ENCODE measurements at regions not wholly inside any gene's neighbourhood (a gene's known extent, or its start where the extent isn't known, plus 50 kb on each side); places are given as distances from the start of the nearest gene placed in this dataset.

GRCh38 chr2:167336213-167336612 lies 447.9 kb downstream of the XIRP2 start:
- ChIA-PET POLR2A (no interaction called here), CTCF (no interaction called here)
- no peak for TF ChIP-seq TARDBP (IDR thresholded peaks at IDR 0.05)
- no peak for TF ChIP-seq FOXK2 (IDR thresholded peaks at IDR 0.05)
- TF ChIP-seq ELF4 (IDR thresholded peaks at IDR 0.05), result no peak
- no peak for TF ChIP-seq L3MBTL2 (conservative IDR thresholded peaks at IDR 0.05)
- no peak for TF ChIP-seq HDGF (IDR thresholded peaks at IDR 0.05; ENCODE audit: borderline replicate concordance)
- TF ChIP-seq ZNF384 (IDR thresholded peaks at IDR 0.05), result no peak
- no peak for TF ChIP-seq BHLHE40 (IDR thresholded peaks at IDR 0.05; ENCODE audit: borderline replicate concordance)
- no peak for TF ChIP-seq ARNT (IDR thresholded peaks at IDR 0.05)
- TF ChIP-seq SP1 (IDR thresholded peaks at IDR 0.05), result no peak
- no peak for TF ChIP-seq PKNOX1 (IDR thresholded peaks at IDR 0.05)
- no peak for TF ChIP-seq SUZ12 (IDR thresholded peaks at IDR 0.05)
- no peak for DNase-seq (ENCODE audit: extremely low spot score)

GRCh38 chr2:167335541-167335992 lies 447.3 kb downstream of the XIRP2 start:
- no peak for DNase-seq (ENCODE audit: extremely low spot score)
- no peak for TF ChIP-seq FOXM1 (IDR thresholded peaks at IDR 0.05; ENCODE audit: borderline replicate concordance)
- TF ChIP-seq CTBP1 (IDR thresholded peaks at IDR 0.05; ENCODE audit: borderline replicate concordance), result no peak
- TF ChIP-seq LEF1 (IDR thresholded peaks at IDR 0.05; ENCODE audit: borderline replicate concordance), result no peak
- no peak for TF ChIP-seq BHLHE40 (IDR thresholded peaks at IDR 0.05; ENCODE audit: borderline replicate concordance)
- TF ChIP-seq SP1 (IDR thresholded peaks at IDR 0.05), result no peak
- no peak for TF ChIP-seq SUZ12 (IDR thresholded peaks at IDR 0.05)
- TF ChIP-seq ELF4 (IDR thresholded peaks at IDR 0.05), result no peak
- no peak for TF ChIP-seq NFRKB (IDR thresholded peaks at IDR 0.05)
- no peak for TF ChIP-seq ZNF384 (IDR thresholded peaks at IDR 0.05)
- TF ChIP-seq PKNOX1 (IDR thresholded peaks at IDR 0.05), result no peak
- no peak for TF ChIP-seq FOXA1 (IDR thresholded peaks at IDR 0.05)
- TF ChIP-seq ARNT (IDR thresholded peaks at IDR 0.05), result no peak
- TF ChIP-seq FOXK2 (IDR thresholded peaks at IDR 0.05), result no peak
- TF ChIP-seq L3MBTL2 (conservative IDR thresholded peaks at IDR 0.05), result no peak
- no peak for TF ChIP-seq HDGF (IDR thresholded peaks at IDR 0.05; ENCODE audit: borderline replicate concordance)
- no peak for TF ChIP-seq TARDBP (IDR thresholded peaks at IDR 0.05)
- ChIA-PET POLR2A (no interaction called here), CTCF (no interaction called here)

- POLR2A ChIA-PET, result no interaction called here
- CTCF ChIA-PET, result no interaction called here
- TF ChIP-seq FOXK2 (IDR thresholded peaks at IDR 0.05) (no peak), ZNF384 (IDR thresholded peaks at IDR 0.05) (no peak), ARNT (IDR thresholded peaks at IDR 0.05) (no peak), SUZ12 (IDR thresholded peaks at IDR 0.05) (no peak), CTBP1 (IDR thresholded peaks at IDR 0.05; ENCODE audit: borderline replicate concordance) (no peak), SP1 (IDR thresholded peaks at IDR 0.05) (no peak), FOXM1 (IDR thresholded peaks at IDR 0.05; ENCODE audit: borderline replicate concordance) (no peak), FOXA1 (IDR thresholded peaks at IDR 0.05) (no peak), TARDBP (IDR thresholded peaks at IDR 0.05) (no peak), NFRKB (IDR thresholded peaks at IDR 0.05) (no peak), HDGF (IDR thresholded peaks at IDR 0.05; ENCODE audit: borderline replicate concordance) (no peak), ELF4 (IDR thresholded peaks at IDR 0.05) (no peak), L3MBTL2 (conservative IDR thresholded peaks at IDR 0.05) (no peak), BHLHE40 (IDR thresholded peaks at IDR 0.05; ENCODE audit: borderline replicate concordance) (no peak), PKNOX1 (IDR thresholded peaks at IDR 0.05) (no peak), LEF1 (IDR thresholded peaks at IDR 0.05; ENCODE audit: borderline replicate concordance) (no peak)
Measured at GRCh38 chr2:167334146-167334742, 446.0 kb downstream of the XIRP2 start.

GRCh38 chr2:167333245-167333644 lies 445.0 kb downstream of the XIRP2 start:
- no peak for TF ChIP-seq HDGF (IDR thresholded peaks at IDR 0.05; ENCODE audit: borderline replicate concordance)
- TF ChIP-seq TARDBP (IDR thresholded peaks at IDR 0.05), result no peak
- no peak for TF ChIP-seq PKNOX1 (IDR thresholded peaks at IDR 0.05)
- TF ChIP-seq CTBP1 (IDR thresholded peaks at IDR 0.05; ENCODE audit: borderline replicate concordance), result no peak
- no peak for TF ChIP-seq BHLHE40 (IDR thresholded peaks at IDR 0.05; ENCODE audit: borderline replicate concordance)
- TF ChIP-seq ARNT (IDR thresholded peaks at IDR 0.05), result no peak
- TF ChIP-seq SP1 (IDR thresholded peaks at IDR 0.05), result no peak
- no peak for TF ChIP-seq ZNF384 (IDR thresholded peaks at IDR 0.05)
- ChIA-PET POLR2A (no interaction called here), CTCF (interaction anchor here (0.7 kb wide), 1 partner anchor 345 kb away, joined by 3 read pairs; no protein-coding TSS in a partner anchor)
- DNase-seq (ENCODE audit: extremely low spot score), result peak; percentile 16

More at GRCh38 chr2:167334146-167334742, 446.0 kb downstream of the XIRP2 start:
- DNase-seq (ENCODE audit: extremely low spot score), result no peak

GRCh38 chr2:167332358-167332757 lies 444.1 kb downstream of the XIRP2 start:
- ChIA-PET CTCF (interaction anchor here (0.5 kb wide), 1 partner anchor 47 kb away, joined by 3 read pairs; no protein-coding TSS in a partner anchor), POLR2A (no interaction called here)
- no peak for DNase-seq (ENCODE audit: extremely low spot score)
- TF ChIP-seq FOXM1 (IDR thresholded peaks at IDR 0.05; ENCODE audit: borderline replicate concordance) (no peak), NFRKB (IDR thresholded peaks at IDR 0.05) (no peak), SUZ12 (IDR thresholded peaks at IDR 0.05) (no peak), TARDBP (IDR thresholded peaks at IDR 0.05) (no peak), SP1 (IDR thresholded peaks at IDR 0.05) (no peak), FOXK2 (IDR thresholded peaks at IDR 0.05) (no peak), FOXA1 (IDR thresholded peaks at IDR 0.05) (no peak), ELF4 (IDR thresholded peaks at IDR 0.05) (no peak), CTBP1 (IDR thresholded peaks at IDR 0.05; ENCODE audit: borderline replicate concordance) (no peak), PKNOX1 (IDR thresholded peaks at IDR 0.05) (no peak), LEF1 (IDR thresholded peaks at IDR 0.05; ENCODE audit: borderline replicate concordance) (no peak), L3MBTL2 (conservative IDR thresholded peaks at IDR 0.05) (no peak), ARNT (IDR thresholded peaks at IDR 0.05) (no peak), ZNF384 (IDR thresholded peaks at IDR 0.05) (no peak), BHLHE40 (IDR thresholded peaks at IDR 0.05; ENCODE audit: borderline replicate concordance) (no peak), HDGF (IDR thresholded peaks at IDR 0.05; ENCODE audit: borderline replicate concordance) (no peak)
